ENCODE measurements at regions not wholly inside any gene's neighbourhood (a gene's known extent, or its start where the extent isn't known, plus 50 kb on each side); places are given as distances from the start of the nearest gene placed in this dataset.
"Not testable (repeated sequence)": the region's sequence is repeated elsewhere in the genome, so short reads cannot be mapped to it uniquely, and the experiment has no call there.

DNA sequence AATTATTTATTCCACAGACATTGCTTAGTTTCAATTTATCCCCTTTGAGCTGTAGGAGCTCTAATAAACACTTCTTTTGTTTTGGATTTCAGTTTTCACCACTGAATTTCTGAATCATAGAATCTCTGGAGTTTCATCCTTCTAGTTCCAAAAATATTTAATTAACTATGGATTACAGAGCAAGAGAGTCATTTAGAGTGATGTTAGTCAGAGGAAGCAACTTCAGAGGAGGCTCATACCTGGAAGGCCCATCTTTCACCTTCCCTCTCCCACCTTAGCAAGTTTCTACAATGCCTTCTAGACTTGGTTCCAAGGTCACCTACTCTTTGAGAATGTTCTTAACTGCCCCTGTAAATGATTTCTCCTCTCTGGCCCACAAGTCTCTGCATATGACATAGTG lies 353.2 kb downstream of the SPRY2 start:
- H3K9me3 ChIP-seq (ENCODE audit: insufficient read depth, low read length), result no peaks in the 10 kb centered on the region
- TF ChIP-seq EZH2phosphoT487 (conservative IDR thresholded peaks at IDR 0.05; ENCODE audit: low read length) (no peak), CTCF (IDR thresholded peaks at IDR 0.05; ENCODE audit: insufficient read depth, low read length, poor library complexity, severe bottlenecking) (no peak)
- no peak overlapping the region for H3K4me2 ChIP-seq (ENCODE audit: low read depth, low read length, poor library complexity, severe bottlenecking)
- H3K9ac ChIP-seq (ENCODE audit: low read length), result no peak overlapping the region
- H3F3A ChIP-seq (ENCODE audit: insufficient read depth), result no peaks in the 10 kb centered on the region
- H3K9me2 ChIP-seq (replicated peaks; ENCODE audit: insufficient read depth, low read length), result no peaks in the 10 kb centered on the region
- H3K4me3 ChIP-seq (ENCODE audit: insufficient read depth, low read length, poor library complexity, severe bottlenecking), result no peak overlapping the region
- H3K27ac ChIP-seq (ENCODE audit: low read depth, low read length), result no peak overlapping the region
- H3K27me3 ChIP-seq (ENCODE audit: low read length), result no peaks in the 10 kb centered on the region
- no peaks in the 10 kb centered on the region for H4K20me1 ChIP-seq (ENCODE audit: low read depth, low read length)
- H3K79me2 ChIP-seq (ENCODE audit: insufficient read depth, low read length), result no peaks in the 10 kb centered on the region
- H2AFZ ChIP-seq (ENCODE audit: low read depth, low read length, severe bottlenecking), result no peak overlapping the region
- no peaks in the 10 kb centered on the region for H3K36me3 ChIP-seq (ENCODE audit: low read length)

GRCh38 chr13:79987323-79987722 lies 353.6 kb downstream of the SPRY2 start:
- H3K27ac ChIP-seq (ENCODE audit: low read depth, low read length), result no peak overlapping the region
- H3K9me3 ChIP-seq (ENCODE audit: insufficient read depth, low read length), result no peaks in the 10 kb centered on the region
- H3K79me2 ChIP-seq (ENCODE audit: insufficient read depth, low read length), result no peaks in the 10 kb centered on the region
- H3K4me2 ChIP-seq (ENCODE audit: low read depth, low read length, poor library complexity, severe bottlenecking), result no peak overlapping the region
- no peak overlapping the region for H3K9ac ChIP-seq (ENCODE audit: low read length)
- no peak for TF ChIP-seq EZH2phosphoT487 (conservative IDR thresholded peaks at IDR 0.05; ENCODE audit: low read length)
- no peaks in the 10 kb centered on the region for H3F3A ChIP-seq (ENCODE audit: insufficient read depth)
- no peak overlapping the region for H2AFZ ChIP-seq (ENCODE audit: low read depth, low read length, severe bottlenecking)
- no peak overlapping the region for H3K4me3 ChIP-seq (ENCODE audit: insufficient read depth, low read length, poor library complexity, severe bottlenecking)
- H3K27me3 ChIP-seq (ENCODE audit: low read length), result no peaks in the 10 kb centered on the region
- H4K20me1 ChIP-seq (ENCODE audit: low read depth, low read length), result no peaks in the 10 kb centered on the region
- no peaks in the 10 kb centered on the region for H3K9me2 ChIP-seq (replicated peaks; ENCODE audit: insufficient read depth, low read length)
- H3K36me3 ChIP-seq (ENCODE audit: low read length), result no peaks in the 10 kb centered on the region

DNA sequence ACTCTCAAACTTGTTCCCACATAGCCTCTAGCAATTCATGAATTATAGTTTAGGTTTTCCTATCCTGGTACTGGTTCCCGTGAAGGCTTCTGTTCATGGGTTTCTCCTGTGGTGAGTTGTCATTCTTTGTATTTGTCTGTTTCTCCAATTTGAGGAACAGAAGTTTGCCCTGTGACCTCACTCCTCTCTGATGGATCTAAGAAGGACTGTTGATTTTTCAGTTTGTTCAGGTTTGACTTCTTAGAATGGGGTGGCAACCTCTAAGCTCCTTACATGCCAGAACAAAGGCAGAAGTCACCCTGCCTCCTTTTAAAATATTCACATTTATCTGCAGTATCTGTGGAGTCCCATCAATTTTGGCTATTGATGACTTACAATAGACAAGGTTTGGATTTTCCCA lies 354.0 kb downstream of the SPRY2 start:
- no peaks in the 10 kb centered on the region for H3K36me3 ChIP-seq (ENCODE audit: low read length)
- H3K4me2 ChIP-seq (ENCODE audit: low read depth, low read length, poor library complexity, severe bottlenecking), result no peak overlapping the region
- H3K9ac ChIP-seq (ENCODE audit: low read length), result no peak overlapping the region
- H3K79me2 ChIP-seq (ENCODE audit: insufficient read depth, low read length), result no peaks in the 10 kb centered on the region
- H3K27ac ChIP-seq (ENCODE audit: low read depth, low read length), result no peak overlapping the region
- no peaks in the 10 kb centered on the region for H4K20me1 ChIP-seq (ENCODE audit: low read depth, low read length)
- H3K9me2 ChIP-seq (replicated peaks; ENCODE audit: insufficient read depth, low read length), result no peaks in the 10 kb centered on the region
- no peak overlapping the region for H2AFZ ChIP-seq (ENCODE audit: low read depth, low read length, severe bottlenecking)
- no peaks in the 10 kb centered on the region for H3F3A ChIP-seq (ENCODE audit: insufficient read depth)
- no peaks in the 10 kb centered on the region for H3K9me3 ChIP-seq (ENCODE audit: insufficient read depth, low read length)
- H3K27me3 ChIP-seq (ENCODE audit: low read length), result no peaks in the 10 kb centered on the region
- no peak overlapping the region for H3K4me3 ChIP-seq (ENCODE audit: insufficient read depth, low read length, poor library complexity, severe bottlenecking)
- no peak for TF ChIP-seq EZH2phosphoT487 (conservative IDR thresholded peaks at IDR 0.05; ENCODE audit: low read length)
- no peak for TF ChIP-seq CTCF (IDR thresholded peaks at IDR 0.05; ENCODE audit: insufficient read depth, low read length, poor library complexity, severe bottlenecking)

GRCh38 chr13:79974935-79975650 lies 365.8 kb downstream of the SPRY2 start:
- H2AFZ ChIP-seq (ENCODE audit: low read depth, low read length, severe bottlenecking); H3K27me3 ChIP-seq (ENCODE audit: low read length); H3K79me2 ChIP-seq (ENCODE audit: insufficient read depth, low read length); H3F3A ChIP-seq (ENCODE audit: insufficient read depth); H3K36me3 ChIP-seq (ENCODE audit: low read length); H3K9ac ChIP-seq (ENCODE audit: low read length); H3K9me2 ChIP-seq (replicated peaks; ENCODE audit: insufficient read depth, low read length); H3K27ac ChIP-seq (ENCODE audit: low read depth, low read length); H3K4me3 ChIP-seq (ENCODE audit: insufficient read depth, low read length, poor library complexity, severe bottlenecking); H3K9me3 ChIP-seq (ENCODE audit: insufficient read depth, low read length); H3K4me2 ChIP-seq (ENCODE audit: low read depth, low read length, poor library complexity, severe bottlenecking); H4K20me1 ChIP-seq (ENCODE audit: low read depth, low read length): not testable (repeated sequence)

All from SU-DHL-6 (cell line).